K562 (cell line): ENCODE measurements at regions not wholly inside any gene's neighbourhood (a gene's known extent, or its start where the extent isn't known, plus 50 kb on each side); places are given as distances from the start of the nearest gene placed in this dataset.

Experiments
- ASH1L ChIP-seq: fragments of 450-650 bp; IDR thresholded peaks from 2 replicates; pipeline ENCODE4 v1.6.1; 2018; ENCODE audit warnings: borderline replicate concordance, mild to moderate bottlenecking, low read depth; ENCODE audit not compliant: partially characterized antibody
- CAMTA2 ChIP-seq: fragments of 250-450 bp; sonication (Bioruptor Pico); conservative IDR thresholded peaks from 2 replicates; pipeline ENCODE4 v1.5.1; 2022
- CBFB ChIP-seq: sonication (generic); formaldehyde crosslinking; IDR thresholded peaks from 2 replicates; pipeline ENCODE4 v1.4.0; 2020; ENCODE audit warnings: mild to moderate bottlenecking, missing genetic modification reagents
- CUX1 ChIP-seq: fragments of 200-800 bp; sonication (Bioruptor generic); IDR thresholded peaks from 2 replicates; pipeline ENCODE4 v1.6.1; 2016; ENCODE audit warnings: missing genetic modification characterization, missing compliant biosample characterization
- FOXJ3 ChIP-seq: sonication (generic); formaldehyde crosslinking; IDR thresholded peaks from 2 replicates; pipeline ENCODE4 v1.4.0; 2020; ENCODE audit warnings: mild to moderate bottlenecking, missing genetic modification reagents
- FOXK1 ChIP-seq: sonication (generic); formaldehyde crosslinking; IDR thresholded peaks from 2 replicates; pipeline ENCODE4 v1.8.0; 2022; ENCODE audit warnings: missing genetic modification reagents, mild to moderate bottlenecking, borderline replicate concordance
- HDAC1 ChIP-seq, 2 experiments: fragments of 450-650 bp; IDR thresholded peaks; 2 replicates each; pipeline ENCODE4 v1.6.1; 2016 to 2017; ENCODE audit warnings: inconsistent platforms in 1 of 2, mild to moderate bottlenecking in 1 of 2, moderate library complexity in 1 of 2
- HSF4 ChIP-seq: fragments of 250-450 bp; sonication (Bioruptor Pico); IDR thresholded peaks from 2 replicates; pipeline ENCODE4 v2.1.2; 2022; ENCODE audit warnings: mild to moderate bottlenecking, moderate library complexity, borderline replicate concordance
- KHSRP ChIP-seq: fragments of 450-650 bp; IDR thresholded peaks from 2 replicates; pipeline ENCODE4 v1.6.1; 2017
- MCM2 ChIP-seq: fragments of 450-650 bp; IDR thresholded peaks from 2 replicates; pipeline ENCODE4 v1.6.1; 2017; ENCODE audit warnings: low read depth, mild to moderate bottlenecking
- POLR2AphosphoS2 ChIP-seq: IDR thresholded peaks from 2 replicates; pipeline ENCODE4 v1.6.1; 2012; ENCODE audit warnings: low read length, improper control_type of control experiment
- POLR2B ChIP-seq: fragments of 450-650 bp; IDR thresholded peaks from 2 replicates; pipeline ENCODE4 v1.6.1; 2018; ENCODE audit warnings: low read depth; ENCODE audit not compliant: partially characterized antibody
- SNIP1 ChIP-seq: fragments of 450-650 bp; IDR thresholded peaks from 2 replicates; pipeline ENCODE4 v1.7.1; 2017; ENCODE audit warnings: low read depth, mild to moderate bottlenecking
- TBL1XR1 ChIP-seq, 2 experiments: IDR thresholded peaks; 2 replicates each; pipeline ENCODE4 v1.6.1; 2012; ENCODE audit warnings: improper control_type of control experiment in 2 of 2, low read length in 2 of 2, mild to moderate bottlenecking in 1 of 2
- TFAM ChIP-seq: fragments of 250-450 bp; sonication (Bioruptor Pico); conservative IDR thresholded peaks from 2 replicates; pipeline ENCODE4 v1.5.0; 2021; ENCODE audit warnings: mild to moderate bottlenecking, moderate library complexity
- ZNF398 ChIP-seq: fragments of 250-450 bp; sonication (Bioruptor Pico); IDR thresholded peaks from 2 replicates; pipeline ENCODE4 v1.8.0; 2021; ENCODE audit warnings: moderate library complexity, mild to moderate bottlenecking, inconsistent platforms
- ZNF780A ChIP-seq: fragments of 250-450 bp; sonication (Bioruptor Pico); IDR thresholded peaks from 2 replicates; pipeline ENCODE4 v1.5.0; 2021; ENCODE audit warnings: mild to moderate bottlenecking
- ZNF830 ChIP-seq: fragments of 250-450 bp; sonication (Bioruptor Pico); IDR thresholded peaks from 2 replicates; pipeline ENCODE4 v1.5.0; 2021; ENCODE audit warnings: mild to moderate bottlenecking

- TF ChIP-seq ZNF830 (CRISPR knock-in tag): no peak
- TF ChIP-seq TBL1XR1 (IDR thresholded peaks at IDR 0.05; ENCODE audit: low read length in 2 of 2): no peak
- TF ChIP-seq ASH1L: no peak
- TF ChIP-seq CBFB (CRISPR knock-in tag): no peak
- no peak for TF ChIP-seq FOXK1 (CRISPR knock-in tag)
- no peak for TF ChIP-seq FOXJ3 (CRISPR knock-in tag)
- TF ChIP-seq HDAC1 (IDR thresholded peaks at IDR 0.05): peak in 1 of 2 experiments; percentile 13; a peak in 1 of 4 replicates
- TF ChIP-seq HSF4 (CRISPR knock-in tag): no peak
- TF ChIP-seq CUX1: no peak
- TF ChIP-seq POLR2AphosphoS2: no peak
- no peak for TF ChIP-seq POLR2B
- TF ChIP-seq TFAM (CRISPR knock-in tag): no peak
- TF ChIP-seq KHSRP: no peak
- no peak for TF ChIP-seq MCM2
- no peak for TF ChIP-seq ZNF780A (CRISPR knock-in tag)
- TF ChIP-seq ZNF398 (CRISPR knock-in tag): no peak
- no peak for TF ChIP-seq SNIP1
- no peak for TF ChIP-seq CAMTA2 (CRISPR knock-in tag)
These were observed 485.2 kb upstream of the PROK2 start (continued) for GRCh38 chr3:72270072-72270681.
